A204.1 (cell line): ENCODE measurements at regions not wholly inside any gene's neighbourhood (a gene's known extent, or its start where the extent isn't known, plus 50 kb on each side); places are given as distances from the start of the nearest gene placed in this dataset.

Experiments used
- FAIRE-seq: peaks from 2 replicates; lab custom pipeline; 2012; peaks lifted over from hg19 to GRCh38; lab: Jason Lieb, UNC

GRCh38 chr12:74817499-74817898 is 279.9 kb downstream of the ATXN7L3B start:
- no peak for FAIRE-seq

- no peak for FAIRE-seq
Measured at GRCh38 chr12:74818412-74818811, 280.8 kb downstream of the ATXN7L3B start.

- no peak for FAIRE-seq
Measured at GRCh38 chr12:74820324-74820723, 282.7 kb downstream of the ATXN7L3B start.

- FAIRE-seq: no peak
Measured at GRCh38 chr12:74836567-74836966, 298.9 kb downstream of the ATXN7L3B start.

DNA sequence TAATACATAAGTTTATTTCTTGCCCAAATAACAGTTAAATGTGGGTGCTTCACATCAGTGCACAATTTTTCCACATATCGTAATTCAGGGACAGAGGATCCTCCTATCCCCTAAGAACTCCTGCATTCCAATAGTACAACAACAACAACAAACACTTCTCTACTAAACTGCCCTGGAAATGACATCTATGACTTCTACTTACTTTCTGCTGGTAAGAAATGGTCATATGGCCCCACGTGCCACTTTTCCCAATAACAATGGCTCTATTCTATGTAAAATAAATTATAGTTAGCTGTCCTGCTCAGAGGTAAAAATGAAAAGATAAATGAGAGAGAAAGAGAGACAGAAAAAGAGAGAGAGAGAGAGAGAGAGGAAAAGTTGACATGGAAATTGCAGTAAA is 308.5 kb downstream of the ATXN7L3B start:
- no peak for FAIRE-seq

DNA sequence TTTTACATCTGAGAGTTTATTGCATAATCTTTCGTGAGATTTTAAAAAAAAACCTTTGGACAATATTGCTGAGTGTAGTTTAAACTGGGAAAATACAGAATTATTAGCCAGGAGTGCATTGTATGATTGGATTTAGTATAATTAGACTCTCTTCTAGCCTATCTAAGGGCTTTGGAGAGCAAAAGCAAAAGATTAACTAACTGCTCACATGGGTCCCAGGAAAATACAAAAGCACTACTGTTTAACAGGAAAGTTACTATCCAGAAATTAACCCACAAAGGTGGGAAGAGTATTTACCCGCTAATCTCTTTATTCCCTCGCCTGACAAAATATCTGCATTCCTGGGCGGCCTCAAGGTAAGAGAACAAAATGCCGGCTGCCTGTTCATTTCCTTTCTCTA is 309.5 kb downstream of the ATXN7L3B start:
- no peak for FAIRE-seq

GRCh38 chr12:74848006-74848405 is 310.4 kb downstream of the ATXN7L3B start:
- no peak for FAIRE-seq

- peak; percentile 32 for FAIRE-seq
Measured at GRCh38 chr12:74849801-74850200, 312.2 kb downstream of the ATXN7L3B start.

DNA sequence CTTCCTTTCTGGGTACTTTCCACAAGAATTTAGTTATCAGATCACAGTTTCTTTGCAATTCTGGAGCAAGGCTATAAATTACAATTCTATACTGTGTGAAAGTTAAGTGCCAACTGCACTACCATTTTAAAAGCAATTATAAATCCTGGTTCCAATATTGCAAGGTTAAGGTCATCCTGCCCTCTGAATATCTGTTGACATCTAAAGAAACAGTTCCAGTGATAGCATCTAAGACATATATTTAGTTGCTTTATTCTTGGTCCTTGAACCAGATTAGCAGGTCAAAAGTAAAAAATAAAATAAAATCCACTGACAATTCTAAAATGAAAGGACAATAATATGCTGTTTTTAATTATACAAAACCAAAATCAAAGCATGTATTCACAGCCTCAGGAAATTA is 334.2 kb downstream of the ATXN7L3B start:
- FAIRE-seq: no peak

- FAIRE-seq: no peak
Measured at GRCh38 chr12:74885775-74886174, 323.9 kb downstream of the KCNC2 start.

- no peak for FAIRE-seq
Measured at GRCh38 chr12:74889073-74889472, 320.6 kb downstream of the KCNC2 start.

DNA sequence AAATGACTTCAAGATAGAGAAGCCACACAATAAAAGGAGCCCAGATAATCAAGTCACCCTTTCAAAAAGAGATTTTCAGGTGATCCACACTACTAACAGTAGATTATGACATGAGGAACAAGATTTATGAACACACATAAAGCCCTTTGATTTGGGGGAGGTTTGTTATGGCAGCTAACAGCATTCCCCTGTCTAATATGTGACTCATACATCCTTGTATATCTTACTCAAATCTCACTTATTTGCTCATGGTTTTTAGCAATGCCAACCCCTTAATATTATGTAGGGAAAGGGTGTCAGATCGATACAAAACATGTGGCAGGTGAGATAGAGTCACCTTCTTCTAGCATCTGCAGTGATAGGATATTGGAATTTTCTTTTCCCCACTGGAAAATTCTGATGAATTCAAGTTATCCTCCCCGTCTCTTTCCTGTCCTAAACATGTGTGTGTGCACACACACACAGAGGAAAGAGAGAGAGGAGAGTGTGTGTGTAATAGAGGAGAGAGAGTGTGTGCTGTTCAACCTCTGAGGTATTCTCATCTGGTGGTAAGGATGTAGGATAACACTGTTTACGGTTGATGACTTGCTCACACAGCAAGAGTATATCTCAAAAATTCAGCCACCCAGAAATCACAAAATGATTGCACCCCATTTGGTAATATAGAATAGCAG is 319.9 kb downstream of the KCNC2 start:
- no peak for FAIRE-seq

DNA sequence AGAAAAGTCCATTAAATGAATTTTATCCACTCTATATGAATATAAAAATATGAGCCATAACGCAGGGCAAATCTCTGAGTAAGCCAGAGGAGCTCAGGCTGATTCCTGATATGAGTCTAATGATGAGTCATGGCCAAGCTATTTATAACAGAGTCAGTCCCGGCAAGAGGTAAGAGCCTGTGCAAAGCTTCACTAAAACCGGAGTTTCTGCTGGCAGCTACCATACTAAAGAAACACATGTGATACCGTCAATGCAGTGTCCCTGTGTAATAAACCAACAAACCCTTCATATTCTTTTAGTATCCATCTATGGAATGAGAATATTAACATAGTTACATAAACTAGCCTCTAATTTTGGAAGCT is 319.4 kb downstream of the KCNC2 start:
- FAIRE-seq: no peak

GRCh38 chr12:74891083-74891668 is 318.5 kb downstream of the KCNC2 start:
- FAIRE-seq: no peak

- FAIRE-seq: no peak
Measured at GRCh38 chr12:74892057-74892633, 317.5 kb downstream of the KCNC2 start.

DNA sequence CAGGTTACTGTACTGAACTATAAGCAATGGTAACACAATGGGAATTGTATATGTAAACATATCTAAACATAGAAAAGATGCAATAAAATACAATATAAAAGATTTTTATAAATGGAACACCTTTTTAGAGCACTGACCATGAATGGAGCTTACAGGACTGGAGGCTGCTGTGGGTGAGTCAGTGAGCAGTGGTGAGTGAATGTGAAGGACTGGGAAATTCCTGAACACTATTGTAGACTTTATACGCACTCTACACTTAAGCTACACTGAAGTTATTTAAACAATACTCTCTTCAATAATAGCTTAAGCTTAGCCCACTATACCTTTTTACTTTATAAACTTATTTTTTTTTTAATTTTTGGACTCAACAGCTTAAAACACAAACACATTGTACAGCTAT is 313.5 kb downstream of the KCNC2 start:
- no peak for FAIRE-seq

DNA sequence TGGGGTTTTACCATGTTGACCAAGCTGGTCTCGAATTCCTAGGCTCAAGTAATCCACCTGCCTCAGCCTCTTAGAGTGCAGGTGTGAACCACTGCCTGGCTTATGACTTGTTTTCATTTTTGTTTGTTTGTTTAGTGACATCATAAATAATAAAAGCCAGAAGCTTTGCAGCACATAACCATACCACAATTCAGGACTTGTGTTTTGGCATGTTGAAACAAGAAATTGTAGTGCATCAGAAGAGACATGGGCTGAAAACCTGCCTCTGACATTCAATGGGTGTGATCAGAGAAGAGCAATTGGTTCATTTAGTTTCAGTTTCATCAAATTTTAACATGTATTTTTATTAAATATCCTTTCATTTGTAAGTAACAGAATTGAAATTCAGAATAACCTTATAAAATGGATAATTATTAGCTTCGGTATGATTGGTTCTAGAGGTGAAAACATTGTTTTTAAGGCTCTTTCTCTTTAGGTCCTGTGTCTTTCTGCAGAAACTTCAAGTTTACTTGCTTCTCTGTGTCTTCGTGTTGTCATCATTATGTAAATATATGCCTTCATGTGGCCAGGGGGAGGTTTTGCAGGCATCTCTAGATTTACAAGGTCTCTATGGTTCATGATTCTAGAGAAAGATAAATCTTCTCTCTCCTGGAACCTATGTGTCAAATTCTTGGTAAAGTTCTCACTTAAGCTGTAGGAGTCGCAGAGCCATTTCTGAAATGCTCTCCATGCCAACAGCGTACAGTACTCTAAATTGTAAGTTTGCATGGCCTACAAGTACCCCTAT is 312.0 kb downstream of the KCNC2 start:
- FAIRE-seq: no peak

DNA sequence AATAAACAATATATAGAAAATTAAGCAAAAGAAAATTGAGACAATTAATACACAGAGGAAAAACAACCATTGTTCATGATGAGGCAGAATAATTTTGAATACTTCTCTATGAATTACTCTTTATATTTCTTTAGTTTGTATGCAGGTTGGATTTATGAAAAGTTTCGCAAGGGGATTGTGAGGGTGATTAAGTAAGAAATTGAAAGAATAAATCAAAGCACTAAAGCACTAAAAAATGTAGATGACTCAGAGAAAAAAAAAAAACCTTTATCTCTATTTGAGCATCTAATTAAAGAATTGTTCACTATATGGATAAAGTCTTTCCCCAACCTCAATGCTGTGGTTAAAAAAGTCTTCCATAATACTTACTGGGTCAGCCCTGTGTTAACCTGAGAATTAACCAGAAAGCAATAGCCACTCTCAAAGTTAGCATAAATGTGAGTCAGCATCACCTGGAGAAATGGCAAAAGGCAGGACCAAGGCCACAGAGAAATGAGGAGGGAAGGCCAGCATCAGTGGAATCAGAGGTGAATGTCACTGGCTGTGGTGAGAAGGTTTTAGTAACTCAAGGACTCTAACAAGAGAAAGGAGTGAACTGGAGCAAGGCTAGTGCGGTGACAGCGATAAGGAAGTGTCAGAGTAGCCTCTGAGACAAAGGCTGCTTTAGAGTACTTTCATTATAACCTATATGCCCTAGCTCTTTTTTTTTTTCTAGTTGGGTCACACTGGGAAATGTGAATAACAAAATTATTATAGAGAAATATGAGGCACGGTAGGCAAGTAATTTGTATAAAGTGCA is 310.4 kb downstream of the KCNC2 start:
- no peak for FAIRE-seq

DNA sequence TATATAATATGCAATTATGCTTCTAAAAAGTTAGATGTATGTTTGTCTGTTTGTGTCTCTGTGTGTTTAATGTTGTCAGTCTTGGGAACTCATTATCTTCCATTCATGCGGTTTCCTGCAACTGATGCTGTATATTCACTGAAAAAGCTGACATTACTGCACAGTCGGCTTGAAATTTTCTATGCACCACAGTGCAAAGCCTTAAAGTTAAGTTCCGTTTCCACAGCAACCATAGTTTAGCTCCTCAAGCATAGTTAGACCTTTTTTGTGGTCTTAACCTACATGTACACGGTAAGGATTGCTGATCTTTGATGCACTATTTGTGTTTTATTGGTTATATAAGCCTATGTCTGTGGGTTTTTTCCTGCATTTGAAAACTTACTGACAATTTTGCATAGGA is 309.4 kb downstream of the KCNC2 start:
- FAIRE-seq: no peak

GRCh38 chr12:74903522-74903921 is 306.1 kb downstream of the KCNC2 start:
- no peak for FAIRE-seq

GRCh38 chr12:74906224-74906623 is 303.4 kb downstream of the KCNC2 start:
- no peak for FAIRE-seq

DNA sequence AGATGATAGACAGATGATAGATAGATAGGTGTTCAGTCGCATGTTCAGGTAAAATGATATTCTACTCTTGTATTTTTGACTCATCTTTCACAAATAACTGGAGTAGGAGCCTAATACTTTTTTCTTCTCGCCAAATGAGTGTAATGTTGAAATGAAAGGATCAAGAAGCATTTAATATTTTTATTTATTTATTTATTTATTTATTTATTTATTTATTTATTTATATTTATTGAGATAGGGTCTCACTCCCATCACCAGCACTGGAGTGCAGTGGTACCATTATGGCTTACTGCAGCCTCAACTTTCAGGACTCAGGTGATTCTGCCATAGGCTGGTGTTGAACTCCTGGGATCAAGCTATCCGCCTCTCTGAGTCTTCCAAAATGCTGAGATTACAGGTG is 298.8 kb downstream of the KCNC2 start:
- FAIRE-seq: no peak

DNA sequence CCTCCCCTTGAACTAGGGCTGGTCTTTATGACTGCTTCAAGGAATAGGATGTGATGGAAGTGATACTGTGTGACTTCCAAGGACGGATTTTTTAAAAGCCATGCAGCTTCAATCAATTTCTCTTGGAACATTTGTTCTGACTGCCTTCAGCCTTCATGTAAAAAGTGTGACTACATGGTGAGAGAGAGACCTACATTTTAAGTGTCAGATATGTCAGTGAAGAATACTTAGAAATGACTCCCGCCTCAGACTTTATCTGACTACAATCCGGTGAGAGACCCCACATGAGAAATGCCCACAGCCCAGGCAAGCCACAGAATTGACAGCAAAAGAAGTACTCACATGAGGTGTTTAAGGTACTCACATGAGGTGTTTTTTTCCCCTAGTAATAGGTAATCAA is 295.3 kb downstream of the KCNC2 start:
- no peak for FAIRE-seq
